Nephron progenitor cell (in vitro differentiated cells): ENCODE measurements at regions not wholly inside any gene's neighbourhood (a gene's known extent, or its start where the extent isn't known, plus 50 kb on each side); places are given as distances from the start of the nearest gene placed in this dataset.

Experiments
- DNase-seq: peaks from one replicate; pipeline ENCODE4 v3.0.0; 2021
- H3K27ac Mint-ChIP-seq: 2 replicates; pipeline ENCODE4 v1.8.0; 2021; ENCODE audit warnings: mild to moderate bottlenecking, moderate library complexity, mixed read lengths
- H3K27me3 Mint-ChIP-seq: 2 replicates; pipeline ENCODE4 v1.8.0; 2021; ENCODE audit warnings: mild to moderate bottlenecking, low read depth, mixed read lengths; ENCODE audit not compliant: poor library complexity
- H3K36me3 Mint-ChIP-seq: 2 replicates; pipeline ENCODE4 v1.8.0; 2021; ENCODE audit warnings: low read depth, mixed read lengths
- H3K4me1 Mint-ChIP-seq: 2 replicates; pipeline ENCODE4 v1.8.0; 2021; ENCODE audit warnings: mixed read lengths
- H3K4me3 Mint-ChIP-seq: 2 replicates; pipeline ENCODE4 v1.8.0; 2021; ENCODE audit warnings: mild to moderate bottlenecking, moderate library complexity, mixed read lengths
- H3K9me3 Mint-ChIP-seq: 2 replicates; pipeline ENCODE4 v1.8.0; 2021; ENCODE audit warnings: mild to moderate bottlenecking, moderate library complexity, mixed read lengths
- TF ChIP-seq, protein P1 (sequence below): fragments of 200-600 bp; sonication (generic); IDR thresholded peaks from 2 replicates; pipeline ENCODE4 v1.5.0; 2021; ENCODE audit warnings: antibody characterized with exemption

DNA sequence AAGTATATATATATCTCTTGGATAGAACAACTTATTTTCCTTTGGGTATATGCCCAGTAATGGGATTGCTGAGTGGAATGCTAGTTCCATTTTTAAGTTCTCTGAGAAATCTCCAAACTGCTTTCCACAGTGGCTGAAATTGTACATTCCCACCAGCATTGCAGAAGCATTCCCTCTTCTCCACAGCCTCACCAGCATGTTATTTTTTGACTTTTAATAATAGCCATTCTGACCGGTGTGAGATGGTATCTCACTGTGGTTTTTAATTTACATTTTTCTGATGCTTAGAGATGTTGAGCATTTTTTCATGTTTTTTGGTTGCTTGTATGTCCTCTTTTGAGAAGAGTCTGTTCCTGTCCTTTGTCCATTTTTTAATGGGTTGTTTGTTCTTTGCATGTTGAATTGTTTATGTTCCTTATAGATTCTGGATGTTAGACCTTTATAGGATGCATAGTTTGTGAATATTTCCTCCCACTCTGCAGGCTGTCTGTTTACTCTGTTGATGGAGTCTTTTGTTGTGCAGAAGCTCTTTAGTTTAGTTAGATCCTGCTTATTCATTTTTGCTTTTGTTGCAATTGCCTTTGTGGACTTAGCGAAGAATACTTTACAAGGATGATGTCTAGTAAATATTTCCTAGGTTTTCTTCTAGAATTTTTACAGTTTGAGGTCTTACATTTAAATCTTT lies 82.7 kb upstream of the NR2F2 start:
- no peak for DNase-seq
- peaks cover 42% of the 10 kb centered on the region for H3K9me3 Mint-ChIP-seq

DNA sequence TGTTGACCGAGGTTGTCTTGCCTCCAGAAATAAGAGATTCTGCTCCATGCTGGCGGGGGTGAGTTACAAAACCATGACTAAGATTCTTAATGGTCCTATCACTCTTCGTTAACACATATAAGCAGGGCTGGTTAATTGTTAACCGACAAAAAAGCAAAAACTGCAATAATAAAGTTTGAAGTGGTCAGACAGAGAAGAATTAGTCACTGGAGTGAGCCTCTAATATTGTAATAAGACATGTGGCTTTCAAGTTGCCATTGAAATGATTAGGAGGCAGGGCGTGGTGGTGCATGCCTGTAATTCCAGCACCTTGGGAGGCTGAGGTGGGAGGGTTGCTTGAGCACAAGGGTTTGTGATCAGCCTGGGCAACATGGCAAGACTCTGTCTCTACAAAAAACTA lies 78.4 kb upstream of the NR2F2 start:
- Mint-ChIP-seq H3K4me3 (no peak overlapping the region), H3K27me3 (peaks cover 4% of the 10 kb centered on the region), H3K27ac (no peak overlapping the region), H3K36me3 (peaks cover 90% of the 10 kb centered on the region), H3K9me3 (peaks cover 13% of the 10 kb centered on the region), H3K4me1 (no peaks in the 10 kb centered on the region)
- DNase-seq = no peak
- TF ChIP-seq, protein P1, sequence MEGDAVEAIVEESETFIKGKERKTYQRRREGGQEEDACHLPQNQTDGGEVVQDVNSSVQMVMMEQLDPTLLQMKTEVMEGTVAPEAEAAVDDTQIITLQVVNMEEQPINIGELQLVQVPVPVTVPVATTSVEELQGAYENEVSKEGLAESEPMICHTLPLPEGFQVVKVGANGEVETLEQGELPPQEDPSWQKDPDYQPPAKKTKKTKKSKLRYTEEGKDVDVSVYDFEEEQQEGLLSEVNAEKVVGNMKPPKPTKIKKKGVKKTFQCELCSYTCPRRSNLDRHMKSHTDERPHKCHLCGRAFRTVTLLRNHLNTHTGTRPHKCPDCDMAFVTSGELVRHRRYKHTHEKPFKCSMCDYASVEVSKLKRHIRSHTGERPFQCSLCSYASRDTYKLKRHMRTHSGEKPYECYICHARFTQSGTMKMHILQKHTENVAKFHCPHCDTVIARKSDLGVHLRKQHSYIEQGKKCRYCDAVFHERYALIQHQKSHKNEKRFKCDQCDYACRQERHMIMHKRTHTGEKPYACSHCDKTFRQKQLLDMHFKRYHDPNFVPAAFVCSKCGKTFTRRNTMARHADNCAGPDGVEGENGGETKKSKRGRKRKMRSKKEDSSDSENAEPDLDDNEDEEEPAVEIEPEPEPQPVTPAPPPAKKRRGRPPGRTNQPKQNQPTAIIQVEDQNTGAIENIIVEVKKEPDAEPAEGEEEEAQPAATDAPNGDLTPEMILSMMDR = no peak

More for the DNA sequence above, 82.7 kb upstream of the NR2F2 start:
- Mint-ChIP-seq H3K36me3 (peaks cover 88% of the 10 kb centered on the region), H3K4me3 (no peak overlapping the region), H3K27ac (no peak overlapping the region), H3K4me1 (no peaks in the 10 kb centered on the region), H3K27me3 (no peaks in the 10 kb centered on the region)
- TF ChIP-seq, protein P1 = no peak

DNA sequence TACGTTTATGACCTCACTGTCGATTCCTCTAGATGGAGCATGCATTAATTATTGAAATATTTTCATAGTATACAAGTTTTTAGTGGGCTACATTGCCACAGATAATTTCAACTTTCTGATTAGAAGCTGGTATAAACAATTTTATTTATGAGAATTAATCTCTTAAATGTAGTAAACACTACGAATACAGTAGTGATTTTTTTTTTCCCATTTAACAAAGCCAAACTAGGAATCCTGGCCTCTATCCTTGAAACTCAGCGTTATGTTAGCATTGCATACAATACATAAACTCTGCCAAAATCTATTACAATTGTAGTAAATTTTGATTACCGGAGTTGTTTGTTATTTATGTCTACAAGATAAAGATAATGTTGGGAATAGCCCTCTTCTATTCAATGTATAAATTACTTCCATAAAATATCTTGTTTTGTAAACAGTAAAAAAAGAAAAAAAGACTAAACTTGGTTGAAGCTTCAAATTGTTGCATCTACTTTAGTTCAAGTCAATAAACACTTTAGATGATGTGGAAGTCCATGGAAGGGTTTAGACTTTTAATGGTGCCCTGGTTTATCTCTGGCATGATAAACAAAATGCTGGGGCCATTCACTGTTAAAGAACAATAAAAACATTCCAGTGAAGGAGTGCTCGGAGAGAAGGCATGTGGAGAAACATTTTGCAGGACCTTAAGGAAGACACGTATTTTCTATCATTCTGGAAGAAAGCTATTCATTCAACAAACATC lies 77.3 kb upstream of the NR2F2 start:
- H3K4me1 Mint-ChIP-seq = no peaks in the 10 kb centered on the region
- no peak overlapping the region for H3K4me3 Mint-ChIP-seq
- peaks cover 4% of the 10 kb centered on the region for H3K27me3 Mint-ChIP-seq
- TF ChIP-seq, protein P1 = no peak
- DNase-seq = no peak
- H3K9me3 Mint-ChIP-seq = peaks cover 4% of the 10 kb centered on the region
- no peak overlapping the region for H3K27ac Mint-ChIP-seq
- peaks cover 85% of the 10 kb centered on the region for H3K36me3 Mint-ChIP-seq

DNA sequence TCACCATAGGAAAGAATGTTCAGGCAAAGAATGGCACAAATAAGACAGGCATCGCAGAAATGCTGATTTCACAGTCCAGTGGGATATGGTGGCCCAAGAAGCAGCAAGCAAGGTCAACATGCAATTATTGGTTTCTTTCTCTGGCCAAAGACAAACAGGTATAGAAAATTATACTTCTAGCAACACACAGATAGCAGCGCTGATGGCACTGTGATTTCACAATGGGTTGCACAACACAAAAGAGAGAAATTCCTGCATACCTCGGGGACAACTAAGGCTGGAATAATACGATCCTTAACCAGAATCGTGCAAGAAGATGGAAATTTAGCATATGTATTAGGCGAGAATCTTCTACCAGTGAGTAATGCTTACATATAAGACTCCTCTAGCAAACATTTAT lies 76.3 kb upstream of the NR2F2 start:
- Mint-ChIP-seq H3K27ac (no peak overlapping the region), H3K4me3 (no peak overlapping the region), H3K27me3 (peaks cover 4% of the 10 kb centered on the region), H3K36me3 (peaks cover 89% of the 10 kb centered on the region), H3K4me1 (no peaks in the 10 kb centered on the region), H3K9me3 (no peaks in the 10 kb centered on the region)
- TF ChIP-seq, protein P1 = no peak
- DNase-seq = no peak

DNA sequence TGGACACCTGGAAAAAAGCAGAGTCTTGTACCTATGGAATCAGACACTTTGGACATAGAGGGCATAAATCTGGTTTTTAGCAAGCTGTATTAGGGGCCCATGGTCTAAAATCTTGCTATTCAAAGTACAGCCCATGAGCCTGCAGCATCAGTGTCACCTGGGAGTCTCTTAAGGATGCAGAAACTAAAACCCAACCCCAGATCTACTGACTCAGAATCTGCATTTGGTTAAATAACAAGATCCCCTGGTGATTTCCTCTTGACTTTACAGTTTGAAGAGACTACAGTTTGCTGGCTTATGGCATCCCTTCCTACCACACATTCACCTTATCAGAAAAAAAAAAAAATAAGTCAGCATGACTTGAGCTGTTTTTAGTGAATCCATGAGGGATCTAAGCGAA lies 74.9 kb upstream of the NR2F2 start:
- DNase-seq = no peak
- Mint-ChIP-seq H3K4me1 (peaks cover 5% of the 10 kb centered on the region), H3K36me3 (peaks cover 92% of the 10 kb centered on the region), H3K9me3 (no peaks in the 10 kb centered on the region), H3K4me3 (no peak overlapping the region), H3K27ac (no peak overlapping the region), H3K27me3 (peaks cover 4% of the 10 kb centered on the region)
- TF ChIP-seq, protein P1 = no peak
